Stimulated activated CD8-positive, alpha-beta memory T cell treated with anti-CD3 and anti-CD28 coated beads, Interleukin-4, amount 100 ng/mL, for 48 hours (primary cell): ENCODE measurements at regions not wholly inside any gene's neighbourhood (a gene's known extent, or its start where the extent isn't known, plus 50 kb on each side); places are given as distances from the start of the nearest gene placed in this dataset.
A peak's percentile ranks its signal among the peaks of the same experiment; 100 is the strongest.
"Not testable (repeated sequence)": the region's sequence is repeated elsewhere in the genome, so short reads cannot be mapped to it uniquely, and the experiment has no call there.

Experiments
- DNase-seq: peaks from one replicate; pipeline ENCODE4 v3.0.0-alpha.2; 2020

GRCh38 chr12:22115711-22116110 lies 69.7 kb downstream of the CMAS start:
- DNase-seq = no peak

- no peak for DNase-seq
Observed at GRCh38 chr12:22116376-22116775, 70.4 kb downstream of the CMAS start.

GRCh38 chr12:22117563-22118237 lies 71.7 kb downstream of the CMAS start:
- DNase-seq = no peak

GRCh38 chr12:22118238-22118790 lies 72.3 kb downstream of the CMAS start:
- DNase-seq = no peak

- peak; percentile 55 for DNase-seq
Observed at GRCh38 chr12:22121224-22121623, 75.2 kb downstream of the CMAS start.

- no peak for DNase-seq
Observed at GRCh38 chr12:22122359-22122758, 76.3 kb downstream of the CMAS start.

GRCh38 chr12:22124987-22125386 lies 79.0 kb downstream of the CMAS start:
- DNase-seq = no peak

GRCh38 chr12:22126101-22126500 lies 80.1 kb downstream of the CMAS start:
- DNase-seq = not testable (repeated sequence)

- no peak for DNase-seq
Observed at GRCh38 chr12:22126758-22127157, 80.7 kb downstream of the CMAS start.

GRCh38 chr12:22130671-22131070 lies 84.7 kb downstream of the CMAS start:
- no peak for DNase-seq

- not testable (repeated sequence) for DNase-seq
Observed at GRCh38 chr12:22136604-22137117, 90.6 kb downstream of the CMAS start.
